Tibial artery (tissue), 4 donors: ENCODE measurements at regions not wholly inside any gene's neighbourhood (a gene's known extent, or its start where the extent isn't known, plus 50 kb on each side); places are given as distances from the start of the nearest gene placed in this dataset.

ENCODE experiments used
- DNase-seq, 2 donors: peaks; one replicate each; pipeline ENCODE4 v3.0.0-alpha.2; 2019
- H3K27ac ChIP-seq, 2 donors: fragments of 200-600 bp; sonication (generic) in 1 of 2; 1 replicate in 1 of 2; 2 replicates in 1 of 2; pipeline ENCODE4 v1.5.1; 2018 to 2019; ENCODE audit warnings: mild to moderate bottlenecking in 1 of 2
- H3K27me3 ChIP-seq, 2 donors: fragments of 200-600 bp; sonication (generic) in 1 of 2; one replicate each; pipeline versions ENCODE4 v1.5.1 to v1.6.0; 2016 to 2019
- H3K36me3 ChIP-seq, 3 donors: fragments of 200-600 bp; sonication (generic) in 2 of 3; one replicate each; pipeline ENCODE4 v1.5.1; 2016 to 2019; ENCODE audit warnings: mild to moderate bottlenecking in 2 of 3
- H3K4me1 ChIP-seq, 4 donors: fragments of 200-600 bp; sonication (generic) in 2 of 4; 1 replicate in 3 of 4; 2 replicates in 1 of 4; pipeline ENCODE4 v1.5.1; 2016 to 2019
- H3K4me3 ChIP-seq, 2 donors: fragments of 200-600 bp; sonication (generic) in 1 of 2; 1 replicate in 1 of 2; 2 replicates in 1 of 2; pipeline ENCODE4 v1.5.1; 2018 to 2019; ENCODE audit warnings: mild to moderate bottlenecking in 2 of 2
- H3K9me3 ChIP-seq, 3 donors: fragments of 200-600 bp; sonication (generic) in 1 of 3; one replicate each; pipeline ENCODE4 v1.5.1; 2016 to 2019
- intact Hi-C: fragments of 100-400 bp; cut with DNase I; formaldehyde crosslinking; loops from one replicate; pipeline ENCODE4 v1.15.0; 2023; ENCODE audit warnings: low total_unique reads
- TF ChIP-seq, protein P1 (sequence below), 2 experiments: fragments of 200-600 bp in 1 of 2; fragments of 450-650 bp in 1 of 2; IDR thresholded peaks; one replicate each; pipeline ENCODE4 v1.5.1; 2017 to 2019; ENCODE audit warnings: antibody characterized with exemption in 2 of 2, mild to moderate bottlenecking in 1 of 2, moderate library complexity in 1 of 2

DNA sequence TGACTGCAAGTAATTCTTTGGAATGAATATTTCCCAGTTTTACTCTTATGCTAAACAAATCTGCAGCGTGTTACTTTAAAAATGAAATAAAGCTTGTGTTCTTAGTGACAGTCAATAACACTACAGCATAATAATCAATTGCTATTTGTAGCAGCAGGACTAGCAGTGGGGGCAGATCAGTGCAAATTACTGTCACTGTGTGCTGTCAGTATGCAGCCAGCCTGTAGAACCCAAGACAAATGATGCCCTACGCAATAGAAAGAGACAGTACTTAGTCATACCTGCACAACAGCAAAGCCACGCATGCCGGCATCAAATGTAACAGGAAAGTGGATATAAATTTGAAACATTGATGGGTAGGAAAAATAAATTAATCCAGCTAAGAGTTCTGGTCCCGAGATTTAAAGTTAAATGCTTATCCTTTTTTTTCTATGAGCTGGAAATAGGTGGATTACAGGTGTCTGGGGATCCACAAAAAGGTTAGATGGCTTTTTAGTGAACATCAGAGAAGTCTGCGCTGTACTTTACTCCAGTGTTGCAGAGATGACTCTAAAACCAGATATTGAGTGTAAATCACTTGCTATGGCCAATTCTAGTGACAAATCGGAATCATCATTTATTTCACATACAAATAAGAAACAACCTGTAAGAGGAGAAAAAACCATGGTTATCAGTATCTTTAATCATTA lies 812.4 kb upstream of the ZEB2 start:
- TF ChIP-seq, protein P1, sequence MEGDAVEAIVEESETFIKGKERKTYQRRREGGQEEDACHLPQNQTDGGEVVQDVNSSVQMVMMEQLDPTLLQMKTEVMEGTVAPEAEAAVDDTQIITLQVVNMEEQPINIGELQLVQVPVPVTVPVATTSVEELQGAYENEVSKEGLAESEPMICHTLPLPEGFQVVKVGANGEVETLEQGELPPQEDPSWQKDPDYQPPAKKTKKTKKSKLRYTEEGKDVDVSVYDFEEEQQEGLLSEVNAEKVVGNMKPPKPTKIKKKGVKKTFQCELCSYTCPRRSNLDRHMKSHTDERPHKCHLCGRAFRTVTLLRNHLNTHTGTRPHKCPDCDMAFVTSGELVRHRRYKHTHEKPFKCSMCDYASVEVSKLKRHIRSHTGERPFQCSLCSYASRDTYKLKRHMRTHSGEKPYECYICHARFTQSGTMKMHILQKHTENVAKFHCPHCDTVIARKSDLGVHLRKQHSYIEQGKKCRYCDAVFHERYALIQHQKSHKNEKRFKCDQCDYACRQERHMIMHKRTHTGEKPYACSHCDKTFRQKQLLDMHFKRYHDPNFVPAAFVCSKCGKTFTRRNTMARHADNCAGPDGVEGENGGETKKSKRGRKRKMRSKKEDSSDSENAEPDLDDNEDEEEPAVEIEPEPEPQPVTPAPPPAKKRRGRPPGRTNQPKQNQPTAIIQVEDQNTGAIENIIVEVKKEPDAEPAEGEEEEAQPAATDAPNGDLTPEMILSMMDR (IDR thresholded peaks at IDR 0.05), result no peak
- no peaks in the 10 kb centered on the region for H3K27me3 ChIP-seq
- no peak for DNase-seq

DNA sequence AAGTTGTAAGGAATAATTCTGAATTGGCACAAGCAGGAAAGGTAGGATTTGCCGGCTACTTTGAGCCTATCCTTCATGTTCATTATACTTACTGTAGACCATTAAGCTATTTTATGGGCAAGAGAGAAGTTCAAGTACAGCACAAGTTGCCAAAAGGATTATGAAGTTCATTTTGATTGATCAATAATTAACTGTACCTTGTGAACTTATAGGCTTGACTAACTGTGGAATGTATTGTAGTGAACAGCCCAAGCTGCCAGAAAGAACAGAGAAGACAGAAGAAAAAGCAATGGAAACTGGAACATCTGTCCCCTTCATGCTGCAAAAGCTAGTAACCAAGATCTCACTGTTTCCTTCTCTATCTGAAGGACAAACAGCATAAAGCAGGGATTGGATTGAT lies 810.1 kb upstream of the ZEB2 start:
- Histone ChIP-seq H3K9me3 (no peaks in the 10 kb centered on the region), H3K27me3 (no peaks in the 10 kb centered on the region), H3K36me3 (no peaks in the 10 kb centered on the region), H3K27ac (no peak overlapping the region), H3K4me1 (no peaks in the 10 kb centered on the region), H3K4me3 (no peak overlapping the region)
- no peak for DNase-seq
- TF ChIP-seq, protein P1 (IDR thresholded peaks at IDR 0.05), result no peak
- intact Hi-C loops, result no loop called here

More for the DNA sequence above, 812.4 kb upstream of the ZEB2 start:
- no peaks in the 10 kb centered on the region for H3K36me3 ChIP-seq
- no peak overlapping the region for H3K27ac ChIP-seq
- no peaks in the 10 kb centered on the region for H3K9me3 ChIP-seq
- H3K4me1 ChIP-seq, result no peaks in the 10 kb centered on the region
- intact Hi-C loops, result no loop called here
- no peak overlapping the region for H3K4me3 ChIP-seq

DNA sequence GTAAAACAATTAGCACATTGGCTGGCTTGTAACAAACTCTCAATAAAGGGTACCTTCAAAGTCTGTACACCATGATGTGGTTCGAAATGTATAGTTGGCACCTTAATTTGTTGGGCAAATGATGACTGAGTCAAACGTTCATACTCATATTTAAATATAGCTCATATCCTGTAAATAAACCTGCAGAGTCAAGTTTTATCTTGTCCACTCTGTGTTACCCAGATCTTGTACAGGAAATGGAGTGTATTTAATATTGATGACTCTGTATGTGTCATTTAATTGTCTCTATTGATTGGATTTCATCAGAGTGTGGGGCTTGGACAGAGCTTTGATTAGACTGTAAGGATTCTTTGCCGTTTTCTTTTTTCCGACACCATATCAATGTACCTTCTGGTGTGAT lies 805.6 kb upstream of the ZEB2 start:
- intact Hi-C loops, result no loop called here
- Histone ChIP-seq H3K4me1 (no peaks in the 10 kb centered on the region), H3K9me3 (no peaks in the 10 kb centered on the region), H3K27me3 (no peaks in the 10 kb centered on the region), H3K27ac (no peak overlapping the region), H3K36me3 (no peaks in the 10 kb centered on the region), H3K4me3 (no peak overlapping the region)
- DNase-seq, result no peak
- TF ChIP-seq, protein P1 (IDR thresholded peaks at IDR 0.05), result no peak

GRCh38 chr2:145324748-145325147 lies 804.8 kb upstream of the ZEB2 start:
- DNase-seq, result no peak
- TF ChIP-seq, protein P1 (IDR thresholded peaks at IDR 0.05), result no peak

GRCh38 chr2:145323512-145323911 lies 803.6 kb upstream of the ZEB2 start:
- Histone ChIP-seq H3K9me3 (no peaks in the 10 kb centered on the region), H3K36me3 (no peaks in the 10 kb centered on the region), H3K4me3 (no peak overlapping the region), H3K27me3 (no peaks in the 10 kb centered on the region), H3K27ac (no peak overlapping the region), H3K4me1 (no peaks in the 10 kb centered on the region)
- intact Hi-C loops, result no loop called here
- TF ChIP-seq, protein P1 (IDR thresholded peaks at IDR 0.05), result no peak
- DNase-seq, result no peak

More at GRCh38 chr2:145324748-145325147, 804.8 kb upstream of the ZEB2 start:
- no peaks in the 10 kb centered on the region for H3K4me1 ChIP-seq
- no peaks in the 10 kb centered on the region for H3K27me3 ChIP-seq
- H3K36me3 ChIP-seq, result no peaks in the 10 kb centered on the region
- no peak overlapping the region for H3K4me3 ChIP-seq
- H3K27ac ChIP-seq, result no peak overlapping the region
- no peaks in the 10 kb centered on the region for H3K9me3 ChIP-seq
- intact Hi-C loops, result no loop called here

DNA sequence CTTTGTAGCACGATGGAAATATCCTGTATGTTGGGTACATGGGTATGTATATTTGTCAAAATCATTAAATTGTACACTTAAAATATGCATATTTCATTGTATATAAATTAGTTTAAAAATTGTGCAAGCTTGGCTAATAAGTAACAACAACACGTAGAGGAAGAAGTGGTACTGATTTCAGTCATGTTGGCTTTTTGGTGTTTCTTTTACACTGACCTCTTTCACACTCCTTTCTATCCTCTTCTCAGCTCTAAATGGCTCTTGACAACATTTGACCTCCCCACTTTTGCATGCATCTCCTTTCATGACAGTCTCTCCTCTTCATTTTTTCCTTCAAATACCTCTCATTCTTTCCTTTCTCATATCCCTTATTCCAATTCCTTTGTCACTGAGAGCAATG lies 801.4 kb upstream of the ZEB2 start:
- intact Hi-C loops, result no loop called here
- TF ChIP-seq, protein P1 (IDR thresholded peaks at IDR 0.05), result no peak
- Histone ChIP-seq H3K4me3 (no peak overlapping the region), H3K27me3 (no peaks in the 10 kb centered on the region), H3K4me1 (no peaks in the 10 kb centered on the region), H3K36me3 (no peaks in the 10 kb centered on the region), H3K27ac (no peak overlapping the region), H3K9me3 (no peaks in the 10 kb centered on the region)
- DNase-seq, result no peak
